ENCODE measurements at regions not wholly inside any gene's neighbourhood (a gene's known extent, or its start where the extent isn't known, plus 50 kb on each side); places are given as distances from the start of the nearest gene placed in this dataset.

DNA sequence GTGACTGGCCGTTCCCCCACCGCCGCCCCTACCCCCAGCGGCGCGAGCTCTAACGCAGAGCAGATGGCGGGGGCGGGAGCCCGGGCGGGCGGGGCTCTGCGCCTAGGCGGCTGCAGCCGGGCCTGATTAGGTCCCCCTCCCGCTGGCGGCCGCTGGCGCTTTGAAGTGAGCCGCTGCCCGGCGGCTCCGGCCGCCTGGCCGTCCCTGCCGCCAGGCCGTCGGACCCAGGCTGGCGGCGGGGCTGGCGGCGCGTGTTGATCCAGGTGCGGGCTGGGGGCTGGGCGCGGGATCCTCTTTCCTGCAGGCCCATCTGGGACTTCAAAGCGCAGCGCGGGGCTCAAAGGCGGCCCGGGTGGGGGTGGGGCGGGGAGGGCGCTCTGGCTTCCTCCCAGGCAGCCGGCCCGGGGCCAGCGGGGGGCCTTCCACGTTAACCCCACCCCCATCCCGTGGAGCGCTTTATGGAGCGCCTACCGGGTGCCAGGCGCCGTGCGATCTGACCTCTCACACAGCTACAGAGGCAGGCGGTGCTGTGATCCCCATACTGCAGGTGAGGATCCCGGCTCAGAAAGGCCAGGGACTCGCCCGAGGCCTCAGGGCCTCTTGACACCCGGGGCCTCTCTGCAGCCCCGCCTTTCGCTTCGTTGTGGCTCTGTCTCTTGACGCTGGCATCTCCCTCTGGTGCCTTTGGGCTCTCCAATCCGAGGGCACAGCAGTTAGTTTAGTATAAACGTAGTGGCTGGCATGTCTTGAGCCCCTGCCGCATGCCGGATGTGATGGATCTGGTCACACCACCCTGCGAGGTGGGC lies 80.0 kb upstream of the NKD1 start:
- H3K9me2 ChIP-seq (replicated peaks; ENCODE audit: insufficient read depth, low read length) = no peaks in the 10 kb centered on the region
- H3K79me2 ChIP-seq (ENCODE audit: low read length) = no peaks in the 10 kb centered on the region
- no peaks in the 10 kb centered on the region for H3K36me3 ChIP-seq (ENCODE audit: insufficient read depth, low read length)
- H2AFZ ChIP-seq (ENCODE audit: low read length) = no peak overlapping the region
- no peak overlapping the region for H3K4me3 ChIP-seq (ENCODE audit: low read length)
- no peaks in the 10 kb centered on the region for H3K27me3 ChIP-seq (ENCODE audit: low read length)
- DNase-seq = peak; percentile 26
- no peak overlapping the region for H3K9ac ChIP-seq (ENCODE audit: low read length)
- no peak overlapping the region for H3K27ac ChIP-seq (ENCODE audit: low read length)
- no peaks in the 10 kb centered on the region for H3K4me1 ChIP-seq (ENCODE audit: low read length)
- no peaks in the 10 kb centered on the region for H4K20me1 ChIP-seq (ENCODE audit: insufficient read depth, low read depth, low read length)
- no peaks in the 10 kb centered on the region for H3K9me3 ChIP-seq (ENCODE audit: low read length)
- H3K4me2 ChIP-seq (ENCODE audit: low read depth, low read length, poor library complexity, severe bottlenecking) = no peak overlapping the region

DNA sequence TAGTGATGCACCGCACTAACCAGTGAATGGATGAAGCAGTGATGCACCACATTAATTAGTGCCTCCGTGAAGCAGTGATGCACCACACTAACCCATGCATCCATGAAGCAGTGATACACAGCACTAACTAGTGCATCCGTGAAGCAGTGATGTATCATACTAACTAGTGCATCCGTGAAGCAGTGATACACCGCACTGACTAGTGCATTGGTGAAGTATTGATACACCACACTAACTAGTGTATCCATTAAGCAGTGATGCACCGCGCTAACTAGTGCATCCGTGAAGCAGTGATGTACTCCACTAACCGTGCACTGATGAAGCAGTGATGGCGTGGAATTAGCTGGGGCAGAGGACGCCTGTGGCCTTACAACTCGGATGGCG lies 80.6 kb upstream of the NKD1 start:
- Histone ChIP-seq H3K9me2 (replicated peaks; ENCODE audit: insufficient read depth, low read length) (no peaks in the 10 kb centered on the region), H3K79me2 (ENCODE audit: low read length) (no peaks in the 10 kb centered on the region), H4K20me1 (ENCODE audit: insufficient read depth, low read depth, low read length) (no peaks in the 10 kb centered on the region), H3K4me2 (ENCODE audit: low read depth, low read length, poor library complexity, severe bottlenecking) (no peak overlapping the region), H2AFZ (ENCODE audit: low read length) (no peak overlapping the region), H3K27me3 (ENCODE audit: low read length) (no peaks in the 10 kb centered on the region), H3K9ac (ENCODE audit: low read length) (no peak overlapping the region), H3K27ac (ENCODE audit: low read length) (no peak overlapping the region), H3K4me3 (ENCODE audit: low read length) (no peak overlapping the region), H3K4me1 (ENCODE audit: low read length) (no peaks in the 10 kb centered on the region), H3K9me3 (ENCODE audit: low read length) (no peaks in the 10 kb centered on the region), H3K36me3 (ENCODE audit: insufficient read depth, low read length) (no peaks in the 10 kb centered on the region)
- DNase-seq = no peak

DNA sequence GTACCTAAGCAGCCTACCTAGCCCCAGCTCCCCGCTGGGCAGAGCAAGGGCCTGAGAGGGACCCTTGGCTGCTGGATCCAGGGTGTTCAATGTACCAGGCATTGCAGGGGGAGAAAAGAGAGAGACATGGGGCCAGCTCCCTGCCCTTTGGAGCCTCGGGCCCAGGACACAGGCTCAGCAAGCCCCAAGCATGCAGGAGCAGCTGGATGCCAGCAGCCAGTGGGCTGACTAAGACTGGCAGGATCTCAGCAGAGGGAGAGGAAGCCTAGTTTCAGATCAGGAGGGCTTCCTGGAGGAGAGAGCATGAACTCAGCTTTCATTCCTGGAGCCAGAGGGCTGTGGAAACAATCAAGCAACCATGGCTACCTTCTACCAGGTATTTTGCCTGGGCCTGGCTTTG lies 82.0 kb upstream of the NKD1 start:
- Histone ChIP-seq H3K27me3 (ENCODE audit: low read length) (no peaks in the 10 kb centered on the region), H3K9ac (ENCODE audit: low read length) (no peak overlapping the region)

DNA sequence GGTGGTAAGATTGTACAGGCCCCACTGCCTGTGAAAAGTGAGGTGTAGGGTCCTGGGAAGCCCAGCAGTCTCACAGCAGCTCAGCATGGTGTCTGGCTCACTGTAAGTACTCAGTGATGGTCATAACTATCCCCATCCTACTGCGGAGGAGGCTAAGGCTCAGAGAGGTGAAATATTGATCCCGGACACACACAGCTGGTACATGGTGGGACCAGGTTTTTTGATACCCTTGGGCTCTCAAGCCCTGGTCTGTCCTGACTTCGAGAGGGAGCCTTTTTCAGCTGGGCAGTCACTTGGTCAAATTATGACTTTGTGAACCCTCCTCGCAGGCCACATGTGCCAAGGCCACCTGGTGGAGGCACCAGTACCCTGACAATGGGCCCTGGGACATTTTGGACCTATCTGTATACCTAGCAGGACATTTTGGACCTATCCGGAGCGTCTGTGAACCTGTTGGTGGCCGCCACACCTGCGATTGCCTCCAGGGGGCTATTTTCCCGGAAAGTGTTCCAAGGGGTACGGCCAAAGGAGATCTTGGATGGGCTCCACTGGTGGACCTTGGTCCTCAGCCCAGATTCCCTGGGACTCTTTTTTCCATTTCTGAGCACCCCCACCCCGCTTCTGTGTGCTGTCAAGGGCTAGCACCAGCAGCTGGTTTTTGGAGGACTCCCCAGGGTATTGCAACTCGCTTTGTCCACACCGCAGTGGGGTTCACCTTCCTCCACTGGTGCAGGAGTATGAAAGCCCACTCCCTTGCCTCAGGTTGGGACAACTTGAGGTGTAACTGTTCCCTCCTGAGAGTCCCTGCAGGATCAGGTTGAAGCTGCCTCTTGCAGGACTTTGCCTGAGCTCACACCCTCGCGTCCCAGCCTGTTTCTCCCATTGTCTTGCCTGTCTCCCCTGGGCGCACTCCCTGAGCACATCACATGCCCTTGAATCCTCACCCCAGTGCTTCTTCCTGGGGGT lies 83.6 kb upstream of the NKD1 start:
- Histone ChIP-seq H3K9me2 (replicated peaks; ENCODE audit: insufficient read depth, low read length) (no peaks in the 10 kb centered on the region), H3K36me3 (ENCODE audit: insufficient read depth, low read length) (no peaks in the 10 kb centered on the region), H3K27me3 (ENCODE audit: low read length) (no peaks in the 10 kb centered on the region), H3K9me3 (ENCODE audit: low read length) (no peaks in the 10 kb centered on the region), H3K4me3 (ENCODE audit: low read length) (no peak overlapping the region), H3K4me1 (ENCODE audit: low read length) (no peaks in the 10 kb centered on the region), H3K9ac (ENCODE audit: low read length) (no peak overlapping the region), H3K27ac (ENCODE audit: low read length) (no peak overlapping the region), H3K4me2 (ENCODE audit: low read depth, low read length, poor library complexity, severe bottlenecking) (no peak overlapping the region), H4K20me1 (ENCODE audit: insufficient read depth, low read depth, low read length) (no peaks in the 10 kb centered on the region), H3K79me2 (ENCODE audit: low read length) (no peaks in the 10 kb centered on the region), H2AFZ (ENCODE audit: low read length) (no peak overlapping the region)
- no peak for DNase-seq

More for the DNA sequence above, 82.0 kb upstream of the NKD1 start:
- Histone ChIP-seq H3K79me2 (ENCODE audit: low read length) (no peaks in the 10 kb centered on the region), H3K4me3 (ENCODE audit: low read length) (no peak overlapping the region), H3K9me3 (ENCODE audit: low read length) (no peaks in the 10 kb centered on the region), H4K20me1 (ENCODE audit: insufficient read depth, low read depth, low read length) (no peaks in the 10 kb centered on the region), H3K9me2 (replicated peaks; ENCODE audit: insufficient read depth, low read length) (no peaks in the 10 kb centered on the region), H3K36me3 (ENCODE audit: insufficient read depth, low read length) (no peaks in the 10 kb centered on the region), H2AFZ (ENCODE audit: low read length) (no peak overlapping the region), H3K4me2 (ENCODE audit: low read depth, low read length, poor library complexity, severe bottlenecking) (no peak overlapping the region), H3K4me1 (ENCODE audit: low read length) (no peaks in the 10 kb centered on the region), H3K27ac (ENCODE audit: low read length) (no peak overlapping the region)
- no peak for DNase-seq

DNA sequence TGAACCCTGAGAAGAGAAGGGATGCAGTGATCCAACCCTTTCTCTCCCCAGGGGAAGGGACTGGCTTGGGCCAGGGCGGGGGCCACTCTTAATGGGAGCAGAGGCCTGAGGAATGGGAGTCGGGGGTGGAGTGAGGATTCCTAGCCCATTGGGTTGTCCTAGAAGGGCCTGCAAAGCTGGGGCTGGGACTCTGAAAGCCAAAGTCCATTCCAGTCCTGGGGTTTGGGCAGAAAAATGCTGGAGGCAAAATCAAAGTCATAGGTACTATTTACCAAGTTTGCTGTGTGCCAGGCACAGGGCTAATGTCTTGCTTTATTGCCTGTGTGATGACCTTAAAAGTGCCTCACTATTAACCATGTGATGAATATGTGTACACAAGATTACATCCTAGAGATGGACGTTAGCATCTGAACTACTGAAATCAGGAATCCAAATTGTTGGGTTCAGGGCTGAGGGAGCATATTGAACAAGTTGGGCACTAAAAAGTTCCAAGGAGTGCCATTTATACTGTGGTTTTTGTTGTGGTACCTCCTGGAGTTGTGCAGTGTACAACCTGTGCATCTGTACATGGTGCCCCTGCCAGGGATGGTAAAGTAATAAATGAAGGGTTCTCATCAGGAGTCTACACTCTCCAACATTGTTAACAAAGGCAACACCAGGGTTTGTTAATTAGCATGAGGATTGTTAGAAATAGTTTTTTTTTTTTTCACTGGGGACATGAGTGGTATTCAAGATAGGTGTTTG lies 84.4 kb upstream of the NKD1 start:
- Histone ChIP-seq H3K79me2 (ENCODE audit: low read length) (no peaks in the 10 kb centered on the region), H3K4me2 (ENCODE audit: low read depth, low read length, poor library complexity, severe bottlenecking) (no peak overlapping the region), H3K4me3 (ENCODE audit: low read length) (no peak overlapping the region), H3K9me3 (ENCODE audit: low read length) (no peaks in the 10 kb centered on the region), H3K4me1 (ENCODE audit: low read length) (no peaks in the 10 kb centered on the region), H3K9ac (ENCODE audit: low read length) (no peak overlapping the region), H3K9me2 (replicated peaks; ENCODE audit: insufficient read depth, low read length) (no peaks in the 10 kb centered on the region), H3K27ac (ENCODE audit: low read length) (no peak overlapping the region), H2AFZ (ENCODE audit: low read length) (no peak overlapping the region), H3K36me3 (ENCODE audit: insufficient read depth, low read length) (no peaks in the 10 kb centered on the region), H4K20me1 (ENCODE audit: insufficient read depth, low read depth, low read length) (no peaks in the 10 kb centered on the region), H3K27me3 (ENCODE audit: low read length) (no peaks in the 10 kb centered on the region)
- DNase-seq = peak; percentile 28

DNA sequence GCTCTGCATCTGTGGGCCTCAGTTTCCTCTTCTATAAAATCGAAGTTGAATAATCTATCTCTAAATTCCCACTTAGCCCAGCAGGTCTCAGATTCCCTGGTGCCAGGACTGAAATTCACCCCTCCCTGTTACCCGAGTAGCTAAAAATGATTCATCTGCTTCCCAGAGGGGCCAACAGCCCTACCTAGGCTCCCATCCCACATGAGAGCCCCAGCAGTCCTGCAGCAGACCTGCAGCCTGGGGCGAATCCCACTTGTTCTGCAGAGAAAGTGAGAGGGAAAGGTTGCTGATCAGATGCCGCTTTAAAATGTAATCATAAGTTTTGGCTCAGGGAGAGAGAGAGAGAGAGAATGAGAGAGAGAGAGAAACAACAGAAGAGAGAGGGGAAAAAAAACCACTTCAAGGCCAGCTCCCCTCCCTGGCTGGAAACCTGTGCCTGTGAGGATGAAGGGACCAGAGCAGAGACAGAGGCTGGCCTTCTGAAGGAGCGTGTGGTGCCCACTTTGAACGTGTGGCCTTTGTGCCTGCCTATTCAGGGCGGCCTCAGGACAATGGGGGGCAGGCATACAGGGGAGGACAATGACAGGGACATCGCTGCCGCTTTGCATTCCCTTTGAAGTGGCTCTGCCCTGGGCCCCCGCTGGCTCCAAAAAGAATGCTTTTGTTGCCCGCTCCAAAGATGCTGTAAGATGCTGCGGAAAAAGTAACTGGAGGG lies 85.2 kb upstream of the NKD1 start:
- Histone ChIP-seq H3K27me3 (ENCODE audit: low read length) (no peaks in the 10 kb centered on the region), H3K9me2 (replicated peaks; ENCODE audit: insufficient read depth, low read length) (no peaks in the 10 kb centered on the region), H3K27ac (ENCODE audit: low read length) (no peak overlapping the region), H4K20me1 (ENCODE audit: insufficient read depth, low read depth, low read length) (no peaks in the 10 kb centered on the region), H3K4me3 (ENCODE audit: low read length) (no peak overlapping the region), H3K36me3 (ENCODE audit: insufficient read depth, low read length) (no peaks in the 10 kb centered on the region), H3K4me1 (ENCODE audit: low read length) (no peaks in the 10 kb centered on the region), H3K9ac (ENCODE audit: low read length) (no peak overlapping the region), H3K79me2 (ENCODE audit: low read length) (no peaks in the 10 kb centered on the region), H3K9me3 (ENCODE audit: low read length) (no peaks in the 10 kb centered on the region), H3K4me2 (ENCODE audit: low read depth, low read length, poor library complexity, severe bottlenecking) (no peak overlapping the region), H2AFZ (ENCODE audit: low read length) (no peak overlapping the region)
- no peak for DNase-seq

DNA sequence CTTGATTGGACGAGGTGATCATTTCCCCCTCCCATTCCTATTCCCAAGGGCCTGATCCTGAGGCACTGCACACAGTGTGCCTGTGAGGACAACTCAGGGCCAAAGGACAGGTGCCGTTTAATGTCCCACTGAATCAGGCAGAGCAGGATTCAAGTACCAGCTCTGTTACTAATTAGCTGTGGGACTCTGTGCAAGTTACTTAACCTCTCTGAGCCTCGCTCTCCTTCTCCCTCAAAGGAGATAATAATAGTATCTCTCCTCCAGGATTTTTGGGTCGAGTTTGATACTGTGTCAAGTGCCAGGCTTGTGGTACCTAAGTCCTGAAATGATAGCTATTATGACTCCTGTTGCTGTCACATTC lies 86.8 kb upstream of the NKD1 start:
- no peak overlapping the region for H3K9ac ChIP-seq (ENCODE audit: low read length)
- H4K20me1 ChIP-seq (ENCODE audit: insufficient read depth, low read depth, low read length) = no peaks in the 10 kb centered on the region
- no peaks in the 10 kb centered on the region for H3K9me2 ChIP-seq (replicated peaks; ENCODE audit: insufficient read depth, low read length)
- no peaks in the 10 kb centered on the region for H3K4me1 ChIP-seq (ENCODE audit: low read length)
- H3K4me3 ChIP-seq (ENCODE audit: low read length) = no peak overlapping the region
- H2AFZ ChIP-seq (ENCODE audit: low read length) = no peak overlapping the region
- H3K4me2 ChIP-seq (ENCODE audit: low read depth, low read length, poor library complexity, severe bottlenecking) = no peak overlapping the region
- H3K79me2 ChIP-seq (ENCODE audit: low read length) = no peaks in the 10 kb centered on the region
- no peak overlapping the region for H3K27ac ChIP-seq (ENCODE audit: low read length)
- no peaks in the 10 kb centered on the region for H3K36me3 ChIP-seq (ENCODE audit: insufficient read depth, low read length)
- H3K9me3 ChIP-seq (ENCODE audit: low read length) = no peaks in the 10 kb centered on the region
- H3K27me3 ChIP-seq (ENCODE audit: low read length) = no peaks in the 10 kb centered on the region
- no peak for DNase-seq

All from Karpas-422 (cell line).